GM04503 (cell line): ENCODE measurements at regions not wholly inside any gene's neighbourhood (a gene's known extent, or its start where the extent isn't known, plus 50 kb on each side); places are given as distances from the start of the nearest gene placed in this dataset.

Experiments
- DNase-seq: peaks from one replicate; pipeline ENCODE4 v3.0.0-alpha.2; 2012; ENCODE audit warnings: low read depth

GRCh38 chr15:87631093-87631492, 625.4 kb downstream of the NTRK3 start:
- no peak for DNase-seq

GRCh38 chr15:87628311-87628710, 628.2 kb downstream of the NTRK3 start:
- DNase-seq: no peak

GRCh38 chr15:87626860-87627259, 629.7 kb downstream of the NTRK3 start:
- no peak for DNase-seq

- no peak for DNase-seq
These were observed 632.7 kb downstream of the NTRK3 start for GRCh38 chr15:87623832-87624231.

GRCh38 chr15:87620393-87620792, 636.1 kb downstream of the NTRK3 start:
- no peak for DNase-seq

- peak; percentile 71 for DNase-seq
These were observed 637.2 kb downstream of the NTRK3 start for GRCh38 chr15:87619161-87619960.

GRCh38 chr15:87618203-87618725, 638.3 kb downstream of the NTRK3 start:
- no peak for DNase-seq

GRCh38 chr15:87614704-87615103, 641.8 kb downstream of the NTRK3 start:
- DNase-seq: no peak

- DNase-seq: no peak
These were observed 646.2 kb downstream of the NTRK3 start for GRCh38 chr15:87610366-87610765.

- DNase-seq: no peak
These were observed 646.6 kb downstream of the NTRK3 start for GRCh38 chr15:87609894-87610293.

GRCh38 chr15:87609474-87609873, 647.1 kb downstream of the NTRK3 start:
- peak; percentile 84 for DNase-seq

- DNase-seq: no peak
These were observed 648.1 kb downstream of the NTRK3 start for GRCh38 chr15:87608238-87609028.

GRCh38 chr15:87606971-87607370, 649.6 kb downstream of the NTRK3 start:
- DNase-seq: no peak

- no peak for DNase-seq
These were observed 651.6 kb downstream of the NTRK3 start for GRCh38 chr15:87604857-87605446.

GRCh38 chr15:87602371-87602770, 654.2 kb downstream of the NTRK3 start:
- DNase-seq: no peak

- no peak for DNase-seq
These were observed 656.9 kb downstream of the NTRK3 start for GRCh38 chr15:87599616-87600015.

- no peak for DNase-seq
These were observed 659.0 kb downstream of the NTRK3 start for GRCh38 chr15:87597346-87598052.

GRCh38 chr15:87591582-87591981, 665.0 kb downstream of the NTRK3 start:
- no peak for DNase-seq

GRCh38 chr15:87591042-87591441, 665.5 kb downstream of the NTRK3 start:
- DNase-seq: no peak

- DNase-seq: no peak
These were observed 667.4 kb downstream of the NTRK3 start for GRCh38 chr15:87589134-87589533.

- no peak for DNase-seq
These were observed 674.4 kb downstream of the NTRK3 start for GRCh38 chr15:87582169-87582568.

GRCh38 chr15:87579537-87579936, 677.0 kb downstream of the NTRK3 start:
- no peak for DNase-seq
